ENCODE measurements at regions not wholly inside any gene's neighbourhood (a gene's known extent, or its start where the extent isn't known, plus 50 kb on each side); places are given as distances from the start of the nearest gene placed in this dataset.

DNA sequence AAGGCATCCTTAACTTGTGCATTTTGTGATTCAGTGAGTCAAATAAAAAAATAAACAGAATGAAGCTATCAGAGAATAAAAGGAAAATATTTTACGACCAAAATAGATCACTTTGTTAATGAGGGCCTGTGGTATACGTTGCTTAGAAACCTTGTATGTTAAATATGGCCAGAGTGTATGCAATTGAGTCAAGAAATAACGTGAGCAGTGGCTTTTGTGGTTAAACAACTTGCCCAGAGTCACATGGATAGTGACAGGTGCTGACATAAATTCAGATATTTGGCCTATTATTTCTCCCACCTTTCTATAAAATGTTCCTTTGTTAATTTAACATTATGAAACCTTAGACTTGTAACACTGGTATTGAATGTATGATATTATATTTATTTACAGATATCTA, 393.4 kb downstream of the PABPC4L start:
- no peaks in the 10 kb centered on the region for H3K9me3 Mint-ChIP-seq
- CTCF ChIA-PET, result no interaction called here
- POLR2A ChIA-PET, result no interaction called here
- H3K4me3 Mint-ChIP-seq, result no peak overlapping the region
- H3K27me3 Mint-ChIP-seq, result no peaks in the 10 kb centered on the region
- no peak overlapping the region for H3K27ac Mint-ChIP-seq
- no peak for DNase-seq
- H3K36me3 Mint-ChIP-seq (ENCODE audit: low read depth), result no peaks in the 10 kb centered on the region
- no peaks in the 10 kb centered on the region for H3K4me1 Mint-ChIP-seq

DNA sequence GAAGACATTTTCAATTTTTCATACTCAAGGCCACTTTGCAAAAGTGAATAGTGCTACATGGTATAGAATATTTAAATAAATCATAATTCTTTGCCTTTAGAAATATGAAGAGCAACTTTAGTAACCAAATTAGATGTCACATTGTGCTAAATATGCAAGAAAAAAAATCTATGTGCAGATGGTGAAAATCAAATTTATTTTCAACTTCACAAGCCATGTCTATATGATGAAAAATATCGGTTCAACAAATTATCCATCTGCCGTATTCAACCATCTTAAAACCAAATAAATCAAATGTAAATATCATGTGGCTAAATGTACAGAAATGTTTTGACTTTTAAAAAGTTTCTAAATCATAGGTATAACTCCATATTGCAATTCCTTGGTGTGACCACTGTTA, 398.2 kb downstream of the PABPC4L start:
- Mint-ChIP-seq H3K36me3 (ENCODE audit: low read depth) (no peaks in the 10 kb centered on the region), H3K27me3 (no peaks in the 10 kb centered on the region), H3K9me3 (no peaks in the 10 kb centered on the region), H3K27ac (no peak overlapping the region), H3K4me3 (no peak overlapping the region), H3K4me1 (no peaks in the 10 kb centered on the region)
- ChIA-PET POLR2A (no interaction called here), CTCF (no interaction called here)
- DNase-seq, result no peak

DNA sequence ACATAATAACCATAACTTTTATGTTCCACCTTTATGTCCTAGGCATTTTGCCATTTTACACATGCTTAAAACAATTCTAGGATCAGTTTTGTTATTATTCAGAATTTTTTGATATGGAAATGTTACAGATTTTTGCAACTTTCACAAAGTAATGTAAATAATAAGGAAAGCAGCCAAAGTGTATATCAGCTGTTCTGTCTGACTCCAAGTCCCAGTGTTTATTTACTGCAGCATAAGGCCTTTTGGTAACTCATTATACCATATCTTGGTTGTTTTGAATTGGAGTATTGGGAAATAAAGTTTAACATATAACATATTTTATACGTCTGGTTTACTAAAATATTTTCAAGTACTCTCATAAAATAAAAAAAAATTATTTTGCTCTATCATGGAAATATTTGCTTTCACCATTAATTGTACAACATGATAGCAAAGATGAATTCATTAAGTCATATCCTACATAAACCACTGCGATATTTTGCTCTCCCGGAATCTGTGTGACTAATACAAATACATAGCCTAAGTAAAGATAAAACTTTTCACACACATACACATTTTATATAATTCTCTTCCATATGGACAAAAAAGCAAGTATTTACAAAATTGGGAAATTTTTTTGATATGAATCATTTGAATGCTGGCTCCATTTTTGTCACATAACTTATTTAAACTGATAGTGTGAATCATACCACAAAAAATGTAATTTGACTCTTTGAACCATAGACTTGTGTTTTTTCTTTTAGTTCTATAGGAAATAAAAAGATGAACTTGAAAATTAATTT, 399.0 kb downstream of the PABPC4L start:
- Mint-ChIP-seq H3K27me3 (no peaks in the 10 kb centered on the region), H3K36me3 (ENCODE audit: low read depth) (no peaks in the 10 kb centered on the region), H3K4me3 (no peak overlapping the region), H3K4me1 (no peaks in the 10 kb centered on the region), H3K27ac (no peak overlapping the region), H3K9me3 (no peaks in the 10 kb centered on the region)
- ChIA-PET CTCF (no interaction called here), POLR2A (no interaction called here)
- DNase-seq, result no peak

DNA sequence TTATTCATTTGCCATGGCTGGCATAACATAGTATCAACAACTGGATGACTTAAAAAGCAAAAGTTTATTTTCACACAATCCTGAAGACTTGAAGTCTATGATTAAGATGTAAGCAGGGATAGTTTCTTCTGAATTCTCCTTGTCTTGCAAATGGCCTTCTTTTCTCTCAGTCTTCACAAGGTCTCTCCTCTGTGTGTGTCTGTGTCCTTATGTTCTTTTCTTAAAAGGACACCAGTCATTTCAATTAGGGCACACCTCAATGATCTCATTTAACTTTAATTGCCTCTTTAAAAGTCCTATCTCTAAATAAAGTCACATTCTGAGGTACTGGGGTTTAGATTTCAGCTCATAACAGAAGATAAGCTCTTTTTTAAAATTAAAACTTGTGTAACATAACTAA, 399.7 kb downstream of the PABPC4L start:
- Mint-ChIP-seq H3K27me3 (no peaks in the 10 kb centered on the region), H3K4me1 (no peaks in the 10 kb centered on the region), H3K9me3 (no peaks in the 10 kb centered on the region), H3K27ac (no peak overlapping the region), H3K36me3 (ENCODE audit: low read depth) (no peaks in the 10 kb centered on the region), H3K4me3 (no peak overlapping the region)
- CTCF ChIA-PET, result no interaction called here
- DNase-seq, result no peak
- POLR2A ChIA-PET, result no interaction called here

- H3K27ac Mint-ChIP-seq, result no peak overlapping the region
- H3K4me1 Mint-ChIP-seq, result no peaks in the 10 kb centered on the region
- no peaks in the 10 kb centered on the region for H3K9me3 Mint-ChIP-seq
- DNase-seq, result no peak
- no peaks in the 10 kb centered on the region for H3K27me3 Mint-ChIP-seq
- no peak overlapping the region for H3K4me3 Mint-ChIP-seq
- ChIA-PET CTCF (no interaction called here), POLR2A (no interaction called here)
- no peaks in the 10 kb centered on the region for H3K36me3 Mint-ChIP-seq (ENCODE audit: low read depth)
These were observed 400.6 kb downstream of the PABPC4L start for GRCh38 chr4:133800966-133801365.

DNA sequence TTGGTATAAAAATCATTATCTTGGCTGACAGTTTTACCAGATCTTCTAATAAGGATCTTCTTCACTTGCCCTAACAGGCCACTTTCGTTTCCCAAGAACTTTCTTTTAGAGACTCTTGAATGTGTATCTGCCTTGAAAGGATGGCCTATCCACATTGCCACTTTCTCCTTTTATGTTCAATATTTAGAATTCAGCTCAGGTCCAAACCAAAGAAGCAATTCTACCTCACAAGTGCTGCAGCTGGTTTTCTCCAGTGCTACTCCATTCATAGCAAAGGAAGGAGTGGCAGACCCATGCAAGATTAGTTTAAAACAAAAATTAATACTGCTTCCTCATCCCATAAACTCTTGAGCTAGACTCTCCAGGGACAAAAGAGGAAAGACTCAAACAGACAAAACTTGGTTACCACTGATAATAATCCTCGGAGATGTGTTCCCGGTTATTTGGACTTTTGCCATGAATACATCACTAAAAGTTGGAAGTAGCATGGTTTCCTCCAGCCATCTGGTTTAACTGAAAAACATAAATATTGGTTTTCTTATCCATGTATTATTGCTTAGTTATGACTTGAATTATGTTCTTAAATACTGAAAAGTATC, 401.8 kb downstream of the PABPC4L start:
- Mint-ChIP-seq H3K36me3 (ENCODE audit: low read depth) (no peaks in the 10 kb centered on the region), H3K4me3 (no peak overlapping the region), H3K4me1 (no peaks in the 10 kb centered on the region), H3K9me3 (no peaks in the 10 kb centered on the region), H3K27me3 (no peaks in the 10 kb centered on the region), H3K27ac (no peak overlapping the region)
- POLR2A ChIA-PET, result no interaction called here
- CTCF ChIA-PET, result no interaction called here
- no peak for DNase-seq

GRCh38 chr4:133777661-133778060, 423.9 kb downstream of the PABPC4L start:
- H3K4me1 Mint-ChIP-seq, result no peaks in the 10 kb centered on the region
- CTCF ChIA-PET, result no interaction called here
- H3K9me3 Mint-ChIP-seq, result peaks cover 3% of the 10 kb centered on the region
- H3K27me3 Mint-ChIP-seq, result no peaks in the 10 kb centered on the region
- no peak overlapping the region for H3K27ac Mint-ChIP-seq
- POLR2A ChIA-PET, result no interaction called here
- no peak overlapping the region for H3K4me3 Mint-ChIP-seq
- DNase-seq, result no peak
- H3K36me3 Mint-ChIP-seq (ENCODE audit: low read depth), result no peaks in the 10 kb centered on the region

- Mint-ChIP-seq H3K27me3 (no peaks in the 10 kb centered on the region), H3K9me3 (no peaks in the 10 kb centered on the region), H3K4me1 (no peaks in the 10 kb centered on the region), H3K36me3 (ENCODE audit: low read depth) (no peaks in the 10 kb centered on the region), H3K4me3 (no peak overlapping the region), H3K27ac (no peak overlapping the region)
- CTCF ChIA-PET, result no interaction called here
- POLR2A ChIA-PET, result no interaction called here
- no peak for DNase-seq
These were observed 424.6 kb downstream of the PABPC4L start for GRCh38 chr4:133776961-133777360.

DNA sequence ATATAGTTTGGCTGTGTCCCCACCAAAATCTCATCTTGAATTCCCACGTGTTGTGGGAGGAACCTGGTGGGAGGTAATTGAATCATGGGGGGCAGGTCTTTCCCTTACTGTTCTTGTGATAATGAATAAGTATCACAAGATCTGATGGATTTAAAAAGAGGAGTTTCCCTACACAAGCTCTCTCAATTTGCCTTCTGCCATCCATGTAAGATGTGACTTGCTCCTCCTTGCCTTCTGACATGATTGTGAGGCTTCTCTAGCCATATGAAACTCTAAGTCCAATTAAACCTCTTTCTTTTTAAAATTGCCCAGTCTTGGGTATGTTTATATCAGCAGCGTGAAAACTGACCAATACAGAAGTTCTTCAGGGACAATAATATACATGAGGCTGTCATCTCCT, 425.1 kb downstream of the PABPC4L start:
- Mint-ChIP-seq H3K27ac (no peak overlapping the region), H3K4me3 (no peak overlapping the region), H3K36me3 (ENCODE audit: low read depth) (no peaks in the 10 kb centered on the region), H3K9me3 (no peaks in the 10 kb centered on the region), H3K4me1 (no peaks in the 10 kb centered on the region), H3K27me3 (no peaks in the 10 kb centered on the region)
- POLR2A ChIA-PET, result no interaction called here
- DNase-seq, result no peak
- CTCF ChIA-PET, result no interaction called here

DNA sequence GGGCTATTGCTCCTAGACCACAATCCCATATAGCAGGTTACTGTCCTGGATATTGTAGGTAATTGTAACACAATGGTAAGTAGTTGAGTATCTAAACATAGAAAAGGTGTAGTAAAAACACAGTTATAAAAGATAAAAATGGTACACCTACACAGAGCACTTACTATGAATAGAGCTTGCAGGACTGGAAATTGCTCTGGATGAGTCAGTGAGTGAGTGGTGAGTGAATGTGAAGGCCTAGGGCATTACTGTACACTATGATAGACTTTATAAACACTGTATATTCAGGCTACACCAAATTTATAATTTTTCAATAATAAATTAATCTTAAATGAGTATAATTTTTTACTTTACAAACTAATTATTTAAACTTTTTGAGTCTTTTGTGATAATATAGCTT, 425.7 kb downstream of the PABPC4L start:
- H3K4me1 Mint-ChIP-seq, result no peaks in the 10 kb centered on the region
- no peaks in the 10 kb centered on the region for H3K9me3 Mint-ChIP-seq
- CTCF ChIA-PET, result no interaction called here
- POLR2A ChIA-PET, result no interaction called here
- H3K4me3 Mint-ChIP-seq, result no peak overlapping the region
- H3K27ac Mint-ChIP-seq, result no peak overlapping the region
- H3K36me3 Mint-ChIP-seq (ENCODE audit: low read depth), result no peaks in the 10 kb centered on the region
- no peaks in the 10 kb centered on the region for H3K27me3 Mint-ChIP-seq
- DNase-seq, result no peak

GRCh38 chr4:133775469-133775868, 426.1 kb downstream of the PABPC4L start:
- ChIA-PET CTCF (no interaction called here), POLR2A (no interaction called here)
- no peak overlapping the region for H3K4me3 Mint-ChIP-seq
- no peaks in the 10 kb centered on the region for H3K27me3 Mint-ChIP-seq
- no peaks in the 10 kb centered on the region for H3K4me1 Mint-ChIP-seq
- no peak overlapping the region for H3K27ac Mint-ChIP-seq
- no peaks in the 10 kb centered on the region for H3K36me3 Mint-ChIP-seq (ENCODE audit: low read depth)
- H3K9me3 Mint-ChIP-seq, result peaks cover 2% of the 10 kb centered on the region
- DNase-seq, result no peak

GRCh38 chr4:133759428-133759827, 442.2 kb downstream of the PABPC4L start:
- Mint-ChIP-seq H3K27ac (no peak overlapping the region), H3K27me3 (no peaks in the 10 kb centered on the region), H3K4me1 (no peaks in the 10 kb centered on the region), H3K9me3 (peaks cover 20% of the 10 kb centered on the region), H3K4me3 (no peak overlapping the region), H3K36me3 (ENCODE audit: low read depth) (no peaks in the 10 kb centered on the region)
- DNase-seq, result no peak
- ChIA-PET POLR2A (no interaction called here), CTCF (no interaction called here)

GRCh38 chr4:133741766-133742165, 459.8 kb downstream of the PABPC4L start:
- H3K9me3 Mint-ChIP-seq, result peaks cover 17% of the 10 kb centered on the region
- H3K4me3 Mint-ChIP-seq, result no peak overlapping the region
- POLR2A ChIA-PET, result no interaction called here
- CTCF ChIA-PET, result no interaction called here
- DNase-seq, result no peak
- H3K27me3 Mint-ChIP-seq, result no peaks in the 10 kb centered on the region
- no peaks in the 10 kb centered on the region for H3K36me3 Mint-ChIP-seq (ENCODE audit: low read depth)
- no peaks in the 10 kb centered on the region for H3K4me1 Mint-ChIP-seq
- H3K27ac Mint-ChIP-seq, result no peak overlapping the region

- DNase-seq, result no peak
- CTCF ChIA-PET, result no interaction called here
- H3K9me3 Mint-ChIP-seq, result peaks cover 2% of the 10 kb centered on the region
- no peaks in the 10 kb centered on the region for H3K27me3 Mint-ChIP-seq
- H3K36me3 Mint-ChIP-seq (ENCODE audit: low read depth), result no peaks in the 10 kb centered on the region
- H3K27ac Mint-ChIP-seq, result no peak overlapping the region
- no peaks in the 10 kb centered on the region for H3K4me1 Mint-ChIP-seq
- POLR2A ChIA-PET, result no interaction called here
- no peak overlapping the region for H3K4me3 Mint-ChIP-seq
These were observed 481.6 kb downstream of the PABPC4L start for GRCh38 chr4:133720001-133720400.

Measured in activated CD4-positive, alpha-beta memory T cell treated with anti-CD3 and anti-CD28 coated beads, Interleukin-2, amount 10 ng/mL, durations not matched to agents 7 days and 5 days (primary cell).